C4-2B (cell line): ENCODE measurements at regions not wholly inside any gene's neighbourhood (a gene's known extent, or its start where the extent isn't known, plus 50 kb on each side); places are given as distances from the start of the nearest gene placed in this dataset.

Experiments
- ZFX ChIP-seq: fragments of 450-650 bp; IDR thresholded peaks from 2 replicates; pipeline ENCODE4 v1.6.1; 2017
- TF ChIP-seq, protein P1 (sequence below): fragments of 450-650 bp; conservative IDR thresholded peaks from 2 replicates; pipeline ENCODE4 v1.5.1; 2017; ENCODE audit warnings: mild to moderate bottlenecking

DNA sequence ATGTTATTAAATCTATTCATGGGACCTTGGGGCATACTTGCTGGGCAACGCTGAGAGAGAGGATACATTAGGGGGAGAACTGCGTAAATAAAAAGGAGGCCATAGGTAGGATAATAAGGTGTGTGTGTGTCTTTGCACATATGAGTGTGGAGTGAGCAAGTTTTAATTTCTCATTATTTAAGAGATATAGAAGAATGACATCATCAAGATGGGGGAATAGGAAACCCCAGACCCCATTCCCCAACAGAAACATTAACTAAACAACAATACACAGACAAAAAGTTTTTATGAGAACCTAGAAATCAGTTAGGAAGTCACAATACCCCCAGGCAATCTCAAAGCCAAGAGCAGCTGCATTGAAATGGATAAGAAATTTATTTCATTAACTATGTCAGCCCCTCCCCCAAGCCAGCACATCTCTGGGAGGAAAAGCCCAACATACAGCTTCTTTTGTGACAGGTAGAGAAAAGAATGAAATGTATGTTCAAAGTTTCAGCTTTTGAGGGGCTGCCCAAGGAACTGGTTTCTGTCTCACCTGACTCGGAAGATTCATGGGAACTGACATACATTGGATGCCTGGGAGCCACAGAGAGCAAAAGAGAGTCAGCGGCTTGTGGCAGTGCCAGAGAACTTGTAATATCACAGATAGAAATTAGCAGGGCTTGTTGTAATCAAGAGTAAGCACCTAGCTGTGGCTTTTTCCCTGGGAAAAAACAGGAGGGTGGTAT is 234.3 kb upstream of the NFIA start:
- TF ChIP-seq, protein P1, sequence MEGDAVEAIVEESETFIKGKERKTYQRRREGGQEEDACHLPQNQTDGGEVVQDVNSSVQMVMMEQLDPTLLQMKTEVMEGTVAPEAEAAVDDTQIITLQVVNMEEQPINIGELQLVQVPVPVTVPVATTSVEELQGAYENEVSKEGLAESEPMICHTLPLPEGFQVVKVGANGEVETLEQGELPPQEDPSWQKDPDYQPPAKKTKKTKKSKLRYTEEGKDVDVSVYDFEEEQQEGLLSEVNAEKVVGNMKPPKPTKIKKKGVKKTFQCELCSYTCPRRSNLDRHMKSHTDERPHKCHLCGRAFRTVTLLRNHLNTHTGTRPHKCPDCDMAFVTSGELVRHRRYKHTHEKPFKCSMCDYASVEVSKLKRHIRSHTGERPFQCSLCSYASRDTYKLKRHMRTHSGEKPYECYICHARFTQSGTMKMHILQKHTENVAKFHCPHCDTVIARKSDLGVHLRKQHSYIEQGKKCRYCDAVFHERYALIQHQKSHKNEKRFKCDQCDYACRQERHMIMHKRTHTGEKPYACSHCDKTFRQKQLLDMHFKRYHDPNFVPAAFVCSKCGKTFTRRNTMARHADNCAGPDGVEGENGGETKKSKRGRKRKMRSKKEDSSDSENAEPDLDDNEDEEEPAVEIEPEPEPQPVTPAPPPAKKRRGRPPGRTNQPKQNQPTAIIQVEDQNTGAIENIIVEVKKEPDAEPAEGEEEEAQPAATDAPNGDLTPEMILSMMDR, result no peak
- TF ChIP-seq ZFX, result no peak
